HepG2 (cell line): ENCODE measurements at regions not wholly inside any gene's neighbourhood (a gene's known extent, or its start where the extent isn't known, plus 50 kb on each side); places are given as distances from the start of the nearest gene placed in this dataset.

Experiments used
- ATAC-seq: fragments of 200-7000 bp; cut with Tn5 transposase; 3 replicates; pipeline ENCODE4 v1.9.1; 2020; ENCODE audit warnings: mild to moderate bottlenecking, moderate library complexity
- BruUV-seq: library from RNA; stranded (reverse); fragments of 400-500 nt; replicated peaks from 2 replicates; lab custom pipeline; 2021; lab: Mats Ljungman, UMichigan
- CTCF ChIA-PET: fragments of 300-600 bp; formaldehyde crosslinking; extraction: SDS; loops from one replicate; lab custom pipeline; 2021; ENCODE audit warnings: low total read pairs, inconsistent platforms, low intra/inter-chr PET ratio; lab: Yijun Ruan, JAX
- POLR2A ChIA-PET: fragments of 350-600 bp; sonication (Branson Sonifier 250); formaldehyde crosslinking; loops from one replicate; lab custom pipeline; 2020; ENCODE audit warnings: antibody characterized with exemption, inconsistent platforms; lab: Yijun Ruan, JAX
- DNase-seq: peaks from one replicate; pipeline ENCODE4 v3.0.0-alpha.2; 2015; ENCODE audit warnings: low spot score
- FAIRE-seq: peaks from 3 replicates; lab custom pipeline; 2011; peaks lifted over from hg19 to GRCh38; lab: Jason Lieb, UNC
- H2AFZ ChIP-seq: one replicate; pipeline ENCODE4 v1.6.1; 2011; ENCODE audit warnings: low read length, inconsistent platforms
- H3K27ac ChIP-seq: fragments of 300-600 bp; 3 replicates; pipeline ENCODE4 v1.8.0; 2011; ENCODE audit warnings: mixed run types, mild to moderate bottlenecking, mixed read lengths, low read length, inconsistent platforms; ENCODE audit not compliant: insufficient read depth; ENCODE audit errors: extremely low read length
- H3K27me3 ChIP-seq, 2 experiments: fragments of 200-600 bp in 1 of 2; 2 replicates in 1 of 2; 3 replicates in 1 of 2; pipeline versions ENCODE4 v1.6.0 to v1.8.0; 2011; ENCODE audit warnings: low read length in 2 of 2, mild to moderate bottlenecking in 2 of 2, moderate library complexity in 2 of 2, inconsistent platforms in 1 of 2; ENCODE audit not compliant: insufficient read depth in 2 of 2, control insufficient read depth in 1 of 2
- H3K36me3 ChIP-seq, 2 experiments: fragments of 200-600 bp in 1 of 2; replicated peaks in 1 of 2; 2 replicates in 1 of 2; 3 replicates in 1 of 2; pipeline versions ENCODE4 v1.5.1 to v1.8.0; 2011; ENCODE audit warnings: low read length in 2 of 2, inconsistent platforms in 1 of 2; ENCODE audit not compliant: insufficient read depth in 2 of 2, control insufficient read depth in 1 of 2
- H3K4me1 ChIP-seq: 2 replicates; pipeline ENCODE4 v1.5.1; 2012; ENCODE audit warnings: low read length, inconsistent platforms; ENCODE audit not compliant: insufficient read depth
- H3K4me2 ChIP-seq: 2 replicates; pipeline ENCODE4 v1.6.0; 2011; ENCODE audit warnings: low read depth, low read length, inconsistent platforms
- H3K4me3 ChIP-seq, 3 experiments: fragments of 200-600 bp in 1 of 3; sonication (generic), shearing (Covaris generic) in 1 of 3; replicated peaks in 1 of 3; 2 replicates each; pipeline ENCODE4 v1.5.1; 2011 to 2016; ENCODE audit warnings: low read length in 3 of 3, inconsistent platforms in 2 of 3, low read depth in 2 of 3, mild to moderate bottlenecking in 2 of 3, control low read depth in 1 of 3, mixed read lengths in 1 of 3; ENCODE audit not compliant: insufficient read depth in 1 of 3
- H3K79me2 ChIP-seq: one replicate; pipeline ENCODE4 v1.6.1; 2011; ENCODE audit warnings: low read length, inconsistent platforms; ENCODE audit not compliant: insufficient read depth
- H3K9ac ChIP-seq: 2 replicates; pipeline ENCODE4 v1.6.0; 2011; ENCODE audit warnings: mild to moderate bottlenecking, low read depth, low read length, inconsistent platforms; ENCODE audit not compliant: insufficient read depth
- H3K9me3 ChIP-seq: 2 replicates; pipeline ENCODE4 v1.5.1; 2012; ENCODE audit warnings: mild to moderate bottlenecking, low read length
- H4K20me1 ChIP-seq: 2 replicates; pipeline ENCODE4 v1.6.0; 2011; ENCODE audit warnings: inconsistent platforms, mild to moderate bottlenecking, low read length, moderate library complexity; ENCODE audit not compliant: insufficient read depth
- IRF2 ChIP-seq: IDR thresholded peaks from 2 replicates; pipeline ENCODE4 v1.6.1; 2018; ENCODE audit warnings: missing genetic modification reagents, missing compliant biosample characterization
- KMT2B ChIP-seq: IDR thresholded peaks from 2 replicates; pipeline ENCODE4 v1.6.1; 2016; ENCODE audit warnings: missing genetic modification reagents, missing compliant biosample characterization
- MAF1 ChIP-seq: sonication (generic); formaldehyde crosslinking; IDR thresholded peaks from 2 replicates; pipeline ENCODE4 v1.5.0; 2020; ENCODE audit warnings: missing genetic modification reagents, borderline replicate concordance
- NAIF1 ChIP-seq: sonication (generic); formaldehyde crosslinking; IDR thresholded peaks from 2 replicates; pipeline ENCODE4 v1.5.0; 2020; ENCODE audit warnings: mild to moderate bottlenecking, missing genetic modification reagents, borderline replicate concordance
- SMYD3 ChIP-seq: sonication (generic); formaldehyde crosslinking; IDR thresholded peaks from 2 replicates; pipeline ENCODE4 v1.8.1; 2023; ENCODE audit warnings: mild to moderate bottlenecking, missing genetic modification reagents
- ZNF331 ChIP-seq: sonication (generic); formaldehyde crosslinking; IDR thresholded peaks from 2 replicates; pipeline ENCODE4 v1.4.0; 2020; ENCODE audit warnings: missing genetic modification reagents
- ZNF782 ChIP-seq: sonication (generic); formaldehyde crosslinking; IDR thresholded peaks from 2 replicates; pipeline ENCODE4 v1.4.0; 2020; ENCODE audit warnings: missing genetic modification reagents, mild to moderate bottlenecking, borderline replicate concordance
- ZSCAN30 ChIP-seq: sonication (generic); formaldehyde crosslinking; IDR thresholded peaks from 2 replicates; pipeline ENCODE4 v1.5.0; 2020; ENCODE audit warnings: mild to moderate bottlenecking, missing genetic modification reagents
- WGBS: methylation state at CpG from one replicate; pipeline ENCODE4 v1.1.6; 2017; ENCODE audit warnings: low lambda C conversion rate; 5-methylcytosine and 5-hydroxymethylcytosine counted together
- in situ Hi-C: cut with HindIII; loops from 2 replicates; pipeline ENCODE4 v1.10.0; 2017; ENCODE audit warnings: low pct_unique_long_range_greater_than_20kb; ENCODE audit not compliant: extremely low pct_ligation_motif_present
- intact Hi-C: fragments of 100-400 bp; cut with micrococcal nuclease; formaldehyde crosslinking; loops from one replicate; pipeline ENCODE4 v1.10.0; 2022; ENCODE audit not compliant: unreplicated experiment
- TF ChIP-seq, protein P1 (sequence below): sonication (generic); formaldehyde crosslinking; IDR thresholded peaks from 2 replicates; pipeline ENCODE4; 2020; ENCODE audit warnings: missing genetic modification reagents, mild to moderate bottlenecking, borderline replicate concordance

DNA sequence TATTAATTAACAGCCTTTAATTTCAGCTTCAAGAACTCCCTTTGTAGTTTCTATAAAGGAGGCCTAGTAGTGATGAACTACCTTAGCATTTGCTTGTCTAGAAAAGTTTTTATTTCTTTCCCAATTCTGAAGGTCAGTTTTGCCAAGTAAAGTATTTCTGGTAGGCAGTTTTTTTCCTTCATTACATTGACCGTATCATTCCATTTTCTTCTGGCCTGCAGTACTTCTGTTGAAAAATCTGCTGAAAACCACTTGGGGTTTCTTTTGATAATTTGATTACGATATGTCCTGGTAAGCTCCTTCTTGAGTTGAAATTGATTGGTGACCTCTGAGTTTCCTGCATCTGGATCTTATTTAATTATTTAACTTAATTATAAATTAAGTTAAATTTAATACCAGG is 691.8 kb downstream of the TSN start:
- Histone ChIP-seq H3K36me3 (no peaks in the 10 kb centered on the region), H3K4me2 (no peak overlapping the region), H3K79me2 (no peaks in the 10 kb centered on the region), H3K9ac (no peak overlapping the region), H3K4me1 (no peaks in the 10 kb centered on the region), H2AFZ (no peak overlapping the region), H3K27ac (no peak overlapping the region), H3K4me3 (no peak overlapping the region), H3K9me3 (no peaks in the 10 kb centered on the region), H4K20me1 (no peaks in the 10 kb centered on the region), H3K27me3 (no peaks in the 10 kb centered on the region)
- ATAC-seq (no peak), DNase-seq (no peak), FAIRE-seq (no peak)
- intact Hi-C loops = no loop called here
- POLR2A ChIA-PET = no interaction called here
- 44% methylated on average over 2 of the region's 2 CpGs for WGBS
- TF ChIP-seq ZNF331 (no peak), SMYD3 (CRISPR knock-in tag) (no peak), KMT2B (CRISPR knock-in tag) (no peak), ZNF782 (CRISPR knock-in tag) (no peak), IRF2 (CRISPR knock-in tag) (no peak), NAIF1 (CRISPR knock-in tag) (no peak), ZSCAN30 (CRISPR knock-in tag) (no peak), MAF1 (no peak)
- TF ChIP-seq, protein P1, sequence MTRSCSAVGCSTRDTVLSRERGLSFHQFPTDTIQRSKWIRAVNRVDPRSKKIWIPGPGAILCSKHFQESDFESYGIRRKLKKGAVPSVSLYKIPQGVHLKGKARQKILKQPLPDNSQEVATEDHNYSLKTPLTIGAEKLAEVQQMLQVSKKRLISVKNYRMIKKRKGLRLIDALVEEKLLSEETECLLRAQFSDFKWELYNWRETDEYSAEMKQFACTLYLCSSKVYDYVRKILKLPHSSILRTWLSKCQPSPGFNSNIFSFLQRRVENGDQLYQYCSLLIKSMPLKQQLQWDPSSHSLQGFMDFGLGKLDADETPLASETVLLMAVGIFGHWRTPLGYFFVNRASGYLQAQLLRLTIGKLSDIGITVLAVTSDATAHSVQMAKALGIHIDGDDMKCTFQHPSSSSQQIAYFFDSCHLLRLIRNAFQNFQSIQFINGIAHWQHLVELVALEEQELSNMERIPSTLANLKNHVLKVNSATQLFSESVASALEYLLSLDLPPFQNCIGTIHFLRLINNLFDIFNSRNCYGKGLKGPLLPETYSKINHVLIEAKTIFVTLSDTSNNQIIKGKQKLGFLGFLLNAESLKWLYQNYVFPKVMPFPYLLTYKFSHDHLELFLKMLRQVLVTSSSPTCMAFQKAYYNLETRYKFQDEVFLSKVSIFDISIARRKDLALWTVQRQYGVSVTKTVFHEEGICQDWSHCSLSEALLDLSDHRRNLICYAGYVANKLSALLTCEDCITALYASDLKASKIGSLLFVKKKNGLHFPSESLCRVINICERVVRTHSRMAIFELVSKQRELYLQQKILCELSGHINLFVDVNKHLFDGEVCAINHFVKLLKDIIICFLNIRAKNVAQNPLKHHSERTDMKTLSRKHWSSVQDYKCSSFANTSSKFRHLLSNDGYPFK (CRISPR knock-in tag) = no peak
- in situ Hi-C loops = no loop called here
- CTCF ChIA-PET = interaction anchor here (0.8 kb wide), 1 partner anchor 472 kb away, joined by 3 read pairs; no protein-coding TSS in a partner anchor
- no TSS peak for BruUV-seq
